GM23338 (cell line): ENCODE measurements at regions not wholly inside any gene's neighbourhood (a gene's known extent, or its start where the extent isn't known, plus 50 kb on each side); places are given as distances from the start of the nearest gene placed in this dataset.

ENCODE experiments used
- ATAC-seq: fragments of 200-7000 bp; cut with Tn5 transposase; 3 replicates; pipeline ENCODE4 v1.9.1; 2020
- DNase-seq: peaks from one replicate; pipeline ENCODE4 v3.0.0-alpha.2; 2015; ENCODE audit warnings: low spot score
- H2AFZ ChIP-seq: fragments of 200-600 bp; sonication (generic); 2 replicates; pipeline ENCODE4 v1.8.0; 2016; ENCODE audit warnings: antibody characterized with exemption, mild to moderate bottlenecking, moderate library complexity
- H3F3A ChIP-seq: fragments of 200-600 bp; sonication (generic); replicated peaks from 2 replicates; pipeline ENCODE4 v1.8.0; 2017; ENCODE audit warnings: antibody characterized with exemption, mixed run types, low read depth
- H3K27ac ChIP-seq: fragments of 200-600 bp; sonication (generic); 2 replicates; pipeline ENCODE4 v1.6.1; 2016; ENCODE audit warnings: low read depth
- H3K27me3 ChIP-seq: fragments of 200-600 bp; sonication (generic); 2 replicates; pipeline ENCODE4 v1.8.0; 2016; ENCODE audit warnings: mild to moderate bottlenecking, mixed run types, moderate library complexity; ENCODE audit not compliant: insufficient read depth
- H3K36me3 ChIP-seq: fragments of 200-600 bp; sonication (generic); 2 replicates; pipeline ENCODE4 v1.8.0; 2016; ENCODE audit warnings: mild to moderate bottlenecking; ENCODE audit not compliant: insufficient read depth
- H3K4me1 ChIP-seq: fragments of 200-600 bp; sonication (generic); 2 replicates; pipeline ENCODE4 v1.8.0; 2016; ENCODE audit warnings: mild to moderate bottlenecking, moderate library complexity; ENCODE audit not compliant: insufficient read depth
- H3K4me2 ChIP-seq: fragments of 200-600 bp; sonication (generic); 2 replicates; pipeline ENCODE4 v1.7.1; 2017; ENCODE audit warnings: mixed run types
- H3K4me3 ChIP-seq: fragments of 200-600 bp; sonication (generic); 2 replicates; pipeline ENCODE4 v1.6.1; 2016; ENCODE audit warnings: mixed run types
- H3K79me2 ChIP-seq: fragments of 200-600 bp; sonication (generic); replicated peaks from 2 replicates; pipeline ENCODE4 v1.8.0; 2017; ENCODE audit warnings: mild to moderate bottlenecking; ENCODE audit not compliant: insufficient read depth
- H3K9me2 ChIP-seq: fragments of 200-600 bp; sonication (generic); 2 replicates; pipeline ENCODE4 v1.8.0; 2017; ENCODE audit not compliant: insufficient read depth
- H4K20me1 ChIP-seq: fragments of 200-600 bp; sonication (generic); replicated peaks from 2 replicates; pipeline ENCODE4 v1.8.0; 2017; ENCODE audit warnings: mild to moderate bottlenecking; ENCODE audit not compliant: insufficient read depth
- H3K27ac Mint-ChIP-seq: 2 replicates; pipeline ENCODE4 v1.8.0; 2020; ENCODE audit warnings: inconsistent platforms, mild to moderate bottlenecking, moderate library complexity, mixed read lengths
- H3K27me3 Mint-ChIP-seq: 3 replicates; pipeline ENCODE4 v1.8.0; 2022; ENCODE audit warnings: low read depth, mild to moderate bottlenecking, moderate library complexity, mixed read lengths, inconsistent platforms; ENCODE audit not compliant: insufficient read depth, poor library complexity
- H3K36me3 Mint-ChIP-seq: 3 replicates; pipeline ENCODE4 v1.8.0; 2021; ENCODE audit warnings: low read depth, mild to moderate bottlenecking, inconsistent platforms, moderate library complexity, mixed read lengths
- H3K4me1 Mint-ChIP-seq: 3 replicates; pipeline ENCODE4 v1.8.0; 2020; ENCODE audit warnings: mild to moderate bottlenecking, inconsistent platforms, mixed read lengths
- H3K4me3 Mint-ChIP-seq: 3 replicates; pipeline ENCODE4 v1.8.0; 2021; ENCODE audit warnings: moderate library complexity, mild to moderate bottlenecking, inconsistent platforms, mixed read lengths
- H3K9me3 Mint-ChIP-seq: 3 replicates; pipeline ENCODE4 v1.8.0; 2020; ENCODE audit warnings: moderate library complexity, mild to moderate bottlenecking, inconsistent platforms, mixed read lengths
- CREB1 ChIP-seq: fragments of 250-450 bp; sonication (Bioruptor Pico); IDR thresholded peaks from 2 replicates; pipeline ENCODE4 v1.5.0; 2020; ENCODE audit warnings: low read depth, mild to moderate bottlenecking, moderate library complexity
- EZH2 ChIP-seq: fragments of 200-600 bp; sonication (generic); IDR thresholded peaks from one replicate; pipeline ENCODE4 v1.8.0; 2017; ENCODE audit warnings: antibody characterized with exemption, mild to moderate bottlenecking, low read depth; ENCODE audit not compliant: unreplicated experiment
- JUNB ChIP-seq: IDR thresholded peaks from one replicate; pipeline ENCODE4 v1.6.1; 2016; ENCODE audit warnings: antibody characterized with exemption; ENCODE audit not compliant: unreplicated experiment
- NANOG ChIP-seq: IDR thresholded peaks from 2 replicates; pipeline ENCODE4 v1.6.1; 2016; ENCODE audit warnings: antibody characterized with exemption, borderline replicate concordance
- POLR2AphosphoS5 ChIP-seq: IDR thresholded peaks from 2 replicates; pipeline ENCODE4 v1.6.1; 2016; ENCODE audit warnings: antibody characterized with exemption, low read depth
- STAT1 ChIP-seq: IDR thresholded peaks from one replicate; pipeline ENCODE4 v1.6.1; 2016; ENCODE audit warnings: antibody characterized with exemption; ENCODE audit not compliant: unreplicated experiment
- ZNF114 ChIP-seq: fragments of 250-450 bp; sonication (Bioruptor Pico); IDR thresholded peaks from 2 replicates; pipeline ENCODE4 v1.5.0; 2020; ENCODE audit warnings: mild to moderate bottlenecking, moderate library complexity
- ZNF331 ChIP-seq: fragments of 250-450 bp; sonication (Bioruptor Pico); IDR thresholded peaks from 2 replicates; pipeline ENCODE4 v1.5.0; 2020; ENCODE audit warnings: low read depth, mild to moderate bottlenecking, moderate library complexity
- TF ChIP-seq, protein P1 (sequence below), 2 experiments: fragments of 200-600 bp in 1 of 2; sonication (generic) in 1 of 2; conservative IDR thresholded peaks; 2 replicates each; pipeline versions ENCODE4 v1.5.1 to v1.6.1; 2016 to 2017; ENCODE audit warnings: antibody characterized with exemption in 2 of 2, low read depth in 2 of 2, mild to moderate bottlenecking in 2 of 2, moderate library complexity in 1 of 2
- TF ChIP-seq, protein P2 (sequence below): fragments of 250-450 bp; sonication (Bioruptor Pico); IDR thresholded peaks from 2 replicates; pipeline ENCODE4 v1.5.0; 2020; ENCODE audit warnings: mild to moderate bottlenecking, moderate library complexity
- TF ChIP-seq, protein P3 (sequence below): IDR thresholded peaks from one replicate; pipeline ENCODE4 v1.6.1; 2018; ENCODE audit warnings: antibody characterized with exemption; ENCODE audit not compliant: unreplicated experiment

DNA sequence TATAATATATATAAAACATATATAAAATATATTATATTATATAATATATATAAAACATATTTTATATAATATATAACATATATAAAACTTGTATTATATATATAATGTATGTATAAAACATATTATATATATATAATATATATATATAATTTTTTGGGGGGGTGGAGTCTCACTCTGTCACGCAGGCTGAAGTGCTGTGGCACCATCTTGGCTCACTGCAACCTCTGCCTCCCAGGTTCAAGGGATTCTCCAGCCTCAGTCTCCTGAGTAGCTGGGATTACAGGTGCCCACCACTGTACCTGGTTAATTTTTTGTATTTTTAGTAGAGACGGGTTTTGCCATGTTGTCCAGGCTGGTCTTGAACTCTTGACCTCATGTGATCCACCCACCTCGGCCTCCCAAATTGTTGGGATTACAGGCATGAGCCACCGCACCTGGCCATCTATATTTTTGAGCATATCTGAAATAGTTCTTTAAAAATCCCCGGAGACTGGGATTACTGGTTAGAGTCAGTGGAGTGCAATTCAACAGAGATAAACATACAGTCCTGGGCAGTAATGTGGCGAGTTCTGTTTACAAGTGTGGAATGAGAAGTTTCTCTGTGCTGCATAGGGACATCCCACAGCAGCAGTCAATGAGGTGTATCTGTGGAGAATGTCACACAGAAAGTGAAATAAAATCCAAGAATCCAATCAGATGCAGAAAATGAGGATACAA, 208.4 kb downstream of the MYCN start (continued):
- TF ChIP-seq CREB1 (CRISPR knock-in tag) = no peak
- TF ChIP-seq POLR2AphosphoS5 = no peak
- TF ChIP-seq EZH2 = no peak
- no peak for TF ChIP-seq ZNF331 (CRISPR knock-in tag)

DNA sequence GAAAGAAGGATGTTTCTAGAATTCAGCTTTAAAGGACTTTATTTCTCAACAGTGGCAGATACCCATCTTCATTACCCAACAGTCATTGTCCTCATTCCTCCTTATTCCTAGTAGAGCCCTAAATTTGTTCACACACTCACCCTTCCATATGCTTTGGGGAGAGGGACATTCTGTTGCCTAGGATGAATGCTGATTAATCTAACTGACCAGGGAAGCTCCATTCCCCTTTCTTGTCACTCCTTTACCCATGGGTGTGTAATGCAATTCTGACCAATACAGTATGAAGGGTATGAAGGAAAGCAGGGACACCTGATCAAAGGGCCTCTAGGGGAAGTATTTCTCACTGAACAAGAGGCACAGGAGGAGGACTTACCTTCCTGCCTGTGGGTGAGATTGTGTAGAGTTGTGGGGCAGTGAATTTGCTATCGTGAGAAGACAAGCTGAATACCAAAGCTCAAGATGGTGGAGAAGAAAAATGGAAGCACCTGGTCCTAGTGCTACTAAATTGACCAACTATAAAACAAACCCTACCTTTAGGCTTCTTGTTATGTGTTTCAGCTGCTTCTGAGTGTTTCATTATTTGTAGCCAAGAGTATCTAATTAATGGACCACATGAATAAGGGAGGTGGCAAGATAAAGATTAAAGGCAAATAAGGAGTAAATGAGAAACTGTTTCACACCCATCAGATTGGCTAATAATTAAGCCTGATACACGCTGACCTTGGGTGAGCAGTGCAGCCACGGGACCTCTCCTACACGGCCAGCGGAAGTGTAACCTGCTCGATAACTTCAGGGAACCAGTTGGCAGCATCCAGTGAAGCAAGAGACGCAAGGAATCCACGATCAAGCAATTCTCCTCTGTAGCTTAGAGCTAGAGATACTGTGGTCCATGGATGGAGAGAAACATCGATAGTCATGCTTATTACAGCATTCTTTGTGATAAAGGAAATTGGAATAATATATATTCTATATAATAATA, 202.3 kb downstream of the MYCN start:
- no peak overlapping the region for H3K4me3 ChIP-seq
- H3K4me1 Mint-ChIP-seq = peaks cover 8% of the 10 kb centered on the region
- peak overlapping the region; percentile 85 for H2AFZ ChIP-seq
- H4K20me1 ChIP-seq = no peaks in the 10 kb centered on the region
- H3K4me2 ChIP-seq = no peak overlapping the region
- no peak overlapping the region for H3K27ac Mint-ChIP-seq
- H3K4me1 ChIP-seq = peaks cover 8% of the 10 kb centered on the region; the same call in 1 of the 2 replicates
- no peaks in the 10 kb centered on the region for H3K36me3 ChIP-seq
- H3K27me3 Mint-ChIP-seq = no peaks in the 10 kb centered on the region
- peaks cover 2% of the 10 kb centered on the region; the same call in 2 of the 3 replicates for H3K9me3 Mint-ChIP-seq
- no peak for ATAC-seq
- no peak for DNase-seq
- no peaks in the 10 kb centered on the region for H3K36me3 Mint-ChIP-seq
- H3K9me2 ChIP-seq = peaks cover 25% of the 10 kb centered on the region
- no peak overlapping the region for H3K4me3 Mint-ChIP-seq
- H3K79me2 ChIP-seq = no peaks in the 10 kb centered on the region
- H3F3A ChIP-seq = no peaks in the 10 kb centered on the region
- no peaks in the 10 kb centered on the region for H3K27me3 ChIP-seq
- no peak overlapping the region for H3K27ac ChIP-seq
- TF ChIP-seq ZNF114 (CRISPR knock-in tag) (no peak), EZH2 (no peak), STAT1 (no peak), NANOG (no peak), JUNB (no peak)
- TF ChIP-seq, protein P1, sequence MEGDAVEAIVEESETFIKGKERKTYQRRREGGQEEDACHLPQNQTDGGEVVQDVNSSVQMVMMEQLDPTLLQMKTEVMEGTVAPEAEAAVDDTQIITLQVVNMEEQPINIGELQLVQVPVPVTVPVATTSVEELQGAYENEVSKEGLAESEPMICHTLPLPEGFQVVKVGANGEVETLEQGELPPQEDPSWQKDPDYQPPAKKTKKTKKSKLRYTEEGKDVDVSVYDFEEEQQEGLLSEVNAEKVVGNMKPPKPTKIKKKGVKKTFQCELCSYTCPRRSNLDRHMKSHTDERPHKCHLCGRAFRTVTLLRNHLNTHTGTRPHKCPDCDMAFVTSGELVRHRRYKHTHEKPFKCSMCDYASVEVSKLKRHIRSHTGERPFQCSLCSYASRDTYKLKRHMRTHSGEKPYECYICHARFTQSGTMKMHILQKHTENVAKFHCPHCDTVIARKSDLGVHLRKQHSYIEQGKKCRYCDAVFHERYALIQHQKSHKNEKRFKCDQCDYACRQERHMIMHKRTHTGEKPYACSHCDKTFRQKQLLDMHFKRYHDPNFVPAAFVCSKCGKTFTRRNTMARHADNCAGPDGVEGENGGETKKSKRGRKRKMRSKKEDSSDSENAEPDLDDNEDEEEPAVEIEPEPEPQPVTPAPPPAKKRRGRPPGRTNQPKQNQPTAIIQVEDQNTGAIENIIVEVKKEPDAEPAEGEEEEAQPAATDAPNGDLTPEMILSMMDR (conservative IDR thresholded peaks at IDR 0.05; ENCODE audit: low read depth in 2 of 2) = no peak
- TF ChIP-seq, protein P2, sequence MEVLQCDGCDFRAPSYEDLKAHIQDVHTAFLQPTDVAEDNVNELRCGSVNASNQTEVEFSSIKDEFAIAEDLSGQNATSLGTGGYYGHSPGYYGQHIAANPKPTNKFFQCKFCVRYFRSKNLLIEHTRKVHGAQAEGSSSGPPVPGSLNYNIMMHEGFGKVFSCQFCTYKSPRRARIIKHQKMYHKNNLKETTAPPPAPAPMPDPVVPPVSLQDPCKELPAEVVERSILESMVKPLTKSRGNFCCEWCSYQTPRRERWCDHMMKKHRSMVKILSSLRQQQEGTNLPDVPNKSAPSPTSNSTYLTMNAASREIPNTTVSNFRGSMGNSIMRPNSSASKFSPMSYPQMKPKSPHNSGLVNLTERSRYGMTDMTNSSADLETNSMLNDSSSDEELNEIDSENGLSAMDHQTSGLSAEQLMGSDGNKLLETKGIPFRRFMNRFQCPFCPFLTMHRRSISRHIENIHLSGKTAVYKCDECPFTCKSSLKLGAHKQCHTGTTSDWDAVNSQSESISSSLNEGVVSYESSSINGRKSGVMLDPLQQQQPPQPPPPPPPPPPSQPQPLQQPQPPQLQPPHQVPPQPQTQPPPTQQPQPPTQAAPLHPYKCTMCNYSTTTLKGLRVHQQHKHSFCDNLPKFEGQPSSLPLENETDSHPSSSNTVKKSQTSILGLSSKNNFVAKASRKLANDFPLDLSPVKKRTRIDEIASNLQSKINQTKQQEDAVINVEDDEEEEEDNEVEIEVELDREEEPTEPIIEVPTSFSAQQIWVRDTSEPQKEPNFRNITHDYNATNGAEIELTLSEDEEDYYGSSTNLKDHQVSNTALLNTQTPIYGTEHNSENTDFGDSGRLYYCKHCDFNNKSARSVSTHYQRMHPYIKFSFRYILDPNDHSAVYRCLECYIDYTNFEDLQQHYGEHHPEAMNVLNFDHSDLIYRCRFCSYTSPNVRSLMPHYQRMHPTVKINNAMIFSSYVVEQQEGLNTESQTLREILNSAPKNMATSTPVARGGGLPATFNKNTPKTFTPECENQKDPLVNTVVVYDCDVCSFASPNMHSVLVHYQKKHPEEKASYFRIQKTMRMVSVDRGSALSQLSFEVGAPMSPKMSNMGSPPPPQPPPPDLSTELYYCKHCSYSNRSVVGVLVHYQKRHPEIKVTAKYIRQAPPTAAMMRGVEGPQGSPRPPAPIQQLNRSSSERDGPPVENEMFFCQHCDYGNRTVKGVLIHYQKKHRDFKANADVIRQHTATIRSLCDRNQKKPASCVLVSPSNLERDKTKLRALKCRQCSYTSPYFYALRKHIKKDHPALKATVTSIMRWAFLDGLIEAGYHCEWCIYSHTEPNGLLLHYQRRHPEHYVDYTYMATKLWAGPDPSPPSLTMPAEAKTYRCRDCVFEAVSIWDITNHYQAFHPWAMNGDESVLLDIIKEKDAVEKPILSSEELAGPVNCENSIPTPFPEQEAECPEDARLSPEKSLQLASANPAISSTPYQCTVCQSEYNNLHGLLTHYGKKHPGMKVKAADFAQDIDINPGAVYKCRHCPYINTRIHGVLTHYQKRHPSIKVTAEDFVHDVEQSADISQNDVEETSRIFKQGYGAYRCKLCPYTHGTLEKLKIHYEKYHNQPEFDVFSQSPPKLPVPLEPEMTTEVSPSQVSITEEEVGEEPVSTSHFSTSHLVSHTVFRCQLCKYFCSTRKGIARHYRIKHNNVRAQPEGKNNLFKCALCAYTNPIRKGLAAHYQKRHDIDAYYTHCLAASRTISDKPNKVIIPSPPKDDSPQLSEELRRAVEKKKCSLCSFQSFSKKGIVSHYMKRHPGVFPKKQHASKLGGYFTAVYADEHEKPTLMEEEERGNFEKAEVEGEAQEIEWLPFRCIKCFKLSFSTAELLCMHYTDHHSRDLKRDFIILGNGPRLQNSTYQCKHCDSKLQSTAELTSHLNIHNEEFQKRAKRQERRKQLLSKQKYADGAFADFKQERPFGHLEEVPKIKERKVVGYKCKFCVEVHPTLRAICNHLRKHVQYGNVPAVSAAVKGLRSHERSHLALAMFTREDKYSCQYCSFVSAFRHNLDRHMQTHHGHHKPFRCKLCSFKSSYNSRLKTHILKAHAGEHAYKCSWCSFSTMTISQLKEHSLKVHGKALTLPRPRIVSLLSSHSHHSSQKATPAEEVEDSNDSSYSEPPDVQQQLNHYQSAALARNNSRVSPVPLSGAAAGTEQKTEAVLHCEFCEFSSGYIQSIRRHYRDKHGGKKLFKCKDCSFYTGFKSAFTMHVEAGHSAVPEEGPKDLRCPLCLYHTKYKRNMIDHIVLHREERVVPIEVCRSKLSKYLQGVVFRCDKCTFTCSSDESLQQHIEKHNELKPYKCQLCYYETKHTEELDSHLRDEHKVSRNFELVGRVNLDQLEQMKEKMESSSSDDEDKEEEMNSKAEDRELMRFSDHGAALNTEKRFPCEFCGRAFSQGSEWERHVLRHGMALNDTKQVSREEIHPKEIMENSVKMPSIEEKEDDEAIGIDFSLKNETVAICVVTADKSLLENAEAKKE (CRISPR knock-in tag) = no peak
- TF ChIP-seq, protein P3, sequence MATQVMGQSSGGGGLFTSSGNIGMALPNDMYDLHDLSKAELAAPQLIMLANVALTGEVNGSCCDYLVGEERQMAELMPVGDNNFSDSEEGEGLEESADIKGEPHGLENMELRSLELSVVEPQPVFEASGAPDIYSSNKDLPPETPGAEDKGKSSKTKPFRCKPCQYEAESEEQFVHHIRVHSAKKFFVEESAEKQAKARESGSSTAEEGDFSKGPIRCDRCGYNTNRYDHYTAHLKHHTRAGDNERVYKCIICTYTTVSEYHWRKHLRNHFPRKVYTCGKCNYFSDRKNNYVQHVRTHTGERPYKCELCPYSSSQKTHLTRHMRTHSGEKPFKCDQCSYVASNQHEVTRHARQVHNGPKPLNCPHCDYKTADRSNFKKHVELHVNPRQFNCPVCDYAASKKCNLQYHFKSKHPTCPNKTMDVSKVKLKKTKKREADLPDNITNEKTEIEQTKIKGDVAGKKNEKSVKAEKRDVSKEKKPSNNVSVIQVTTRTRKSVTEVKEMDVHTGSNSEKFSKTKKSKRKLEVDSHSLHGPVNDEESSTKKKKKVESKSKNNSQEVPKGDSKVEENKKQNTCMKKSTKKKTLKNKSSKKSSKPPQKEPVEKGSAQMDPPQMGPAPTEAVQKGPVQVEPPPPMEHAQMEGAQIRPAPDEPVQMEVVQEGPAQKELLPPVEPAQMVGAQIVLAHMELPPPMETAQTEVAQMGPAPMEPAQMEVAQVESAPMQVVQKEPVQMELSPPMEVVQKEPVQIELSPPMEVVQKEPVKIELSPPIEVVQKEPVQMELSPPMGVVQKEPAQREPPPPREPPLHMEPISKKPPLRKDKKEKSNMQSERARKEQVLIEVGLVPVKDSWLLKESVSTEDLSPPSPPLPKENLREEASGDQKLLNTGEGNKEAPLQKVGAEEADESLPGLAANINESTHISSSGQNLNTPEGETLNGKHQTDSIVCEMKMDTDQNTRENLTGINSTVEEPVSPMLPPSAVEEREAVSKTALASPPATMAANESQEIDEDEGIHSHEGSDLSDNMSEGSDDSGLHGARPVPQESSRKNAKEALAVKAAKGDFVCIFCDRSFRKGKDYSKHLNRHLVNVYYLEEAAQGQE = no peak
